ENCODE measurements at regions not wholly inside any gene's neighbourhood (a gene's known extent, or its start where the extent isn't known, plus 50 kb on each side); places are given as distances from the start of the nearest gene placed in this dataset.
"Not testable (repeated sequence)": the region's sequence is repeated elsewhere in the genome, so short reads cannot be mapped to it uniquely, and the experiment has no call there.

DNA sequence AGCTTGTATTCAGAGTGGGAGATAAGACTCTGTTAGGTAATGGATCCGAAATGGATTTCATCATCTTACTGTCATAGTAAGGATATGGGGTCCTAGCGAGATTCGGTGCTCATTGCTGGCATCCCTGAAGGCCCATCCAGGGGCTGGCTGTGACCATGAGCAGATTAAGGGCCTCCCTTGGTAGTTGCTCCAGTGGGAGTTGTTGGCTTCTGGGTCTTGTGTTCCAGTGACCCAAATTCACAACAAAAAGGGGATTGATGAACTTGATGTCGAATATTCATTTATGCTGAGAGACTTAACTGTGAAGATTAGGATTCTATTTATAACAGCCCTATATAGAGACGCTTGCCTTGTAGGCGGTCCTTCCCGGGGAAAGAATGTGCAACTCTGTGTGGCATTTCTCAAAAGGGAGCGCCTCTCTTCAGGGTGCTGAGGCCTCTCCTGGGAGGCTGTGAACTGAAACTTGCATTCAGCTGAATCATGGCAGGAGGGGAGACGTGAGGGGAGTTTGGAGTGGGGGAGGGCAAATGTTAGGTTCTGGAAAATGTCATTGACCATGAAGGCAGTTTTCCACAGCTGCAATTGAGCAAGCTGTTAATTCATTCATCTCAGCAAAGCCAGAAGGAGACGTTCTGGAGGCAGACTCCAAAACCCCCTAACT, 233.1 kb upstream of the FZD8 start:
- no peaks in the 10 kb centered on the region for H3K36me3 Mint-ChIP-seq
- no peaks in the 10 kb centered on the region for H3K4me1 Mint-ChIP-seq
- CTCF ChIA-PET = no interaction called here
- no peak overlapping the region for H3K4me3 Mint-ChIP-seq
- no peaks in the 10 kb centered on the region for H3K27me3 Mint-ChIP-seq
- no peak for DNase-seq
- no peaks in the 10 kb centered on the region for H3K9me3 Mint-ChIP-seq
- H3K27ac Mint-ChIP-seq = no peak overlapping the region

GRCh38 chr10:35874311-35875015, 232.4 kb upstream of the FZD8 start:
- CTCF ChIA-PET = no interaction called here
- no peak overlapping the region for H3K27ac Mint-ChIP-seq
- H3K27me3 Mint-ChIP-seq = no peaks in the 10 kb centered on the region
- H3K36me3 Mint-ChIP-seq = no peaks in the 10 kb centered on the region
- no peak overlapping the region for H3K4me3 Mint-ChIP-seq
- no peaks in the 10 kb centered on the region for H3K4me1 Mint-ChIP-seq
- DNase-seq = no peak
- no peaks in the 10 kb centered on the region for H3K9me3 Mint-ChIP-seq

DNA sequence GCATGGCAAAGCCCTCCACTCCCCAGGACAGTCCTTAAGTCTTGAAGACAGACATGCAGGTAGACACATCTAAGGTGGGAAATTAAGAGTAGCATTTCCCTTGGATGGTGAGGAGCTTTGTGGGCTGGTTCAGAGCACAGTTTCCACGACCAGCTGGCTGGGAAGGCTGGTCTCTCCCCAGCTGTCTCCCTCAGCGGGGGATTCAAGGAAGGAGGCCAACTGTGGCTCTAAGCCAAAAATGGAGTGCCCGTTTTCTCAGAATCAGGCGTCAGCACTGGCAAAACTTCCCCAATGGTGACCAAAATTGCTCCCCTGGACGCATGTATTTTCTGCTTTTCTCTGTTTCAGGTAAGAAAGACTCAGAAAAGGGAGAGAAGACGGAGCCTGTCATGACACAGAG, 230.6 kb upstream of the FZD8 start:
- DNase-seq = no peak

GRCh38 chr10:35870665-35871310, 228.7 kb upstream of the FZD8 start:
- no peaks in the 10 kb centered on the region for H3K36me3 Mint-ChIP-seq
- H3K4me1 Mint-ChIP-seq = no peaks in the 10 kb centered on the region
- no peak for DNase-seq
- no peaks in the 10 kb centered on the region for H3K27me3 Mint-ChIP-seq
- H3K27ac Mint-ChIP-seq = no peak overlapping the region
- H3K9me3 Mint-ChIP-seq = peaks cover 2% of the 10 kb centered on the region
- no peak overlapping the region for H3K4me3 Mint-ChIP-seq
- CTCF ChIA-PET = no interaction called here

More for the DNA sequence above, 230.6 kb upstream of the FZD8 start:
- H3K27me3 Mint-ChIP-seq = no peaks in the 10 kb centered on the region
- no peak overlapping the region for H3K27ac Mint-ChIP-seq
- CTCF ChIA-PET = no interaction called here
- no peaks in the 10 kb centered on the region for H3K9me3 Mint-ChIP-seq
- H3K36me3 Mint-ChIP-seq = no peaks in the 10 kb centered on the region
- H3K4me3 Mint-ChIP-seq = no peak overlapping the region
- no peaks in the 10 kb centered on the region for H3K4me1 Mint-ChIP-seq

DNA sequence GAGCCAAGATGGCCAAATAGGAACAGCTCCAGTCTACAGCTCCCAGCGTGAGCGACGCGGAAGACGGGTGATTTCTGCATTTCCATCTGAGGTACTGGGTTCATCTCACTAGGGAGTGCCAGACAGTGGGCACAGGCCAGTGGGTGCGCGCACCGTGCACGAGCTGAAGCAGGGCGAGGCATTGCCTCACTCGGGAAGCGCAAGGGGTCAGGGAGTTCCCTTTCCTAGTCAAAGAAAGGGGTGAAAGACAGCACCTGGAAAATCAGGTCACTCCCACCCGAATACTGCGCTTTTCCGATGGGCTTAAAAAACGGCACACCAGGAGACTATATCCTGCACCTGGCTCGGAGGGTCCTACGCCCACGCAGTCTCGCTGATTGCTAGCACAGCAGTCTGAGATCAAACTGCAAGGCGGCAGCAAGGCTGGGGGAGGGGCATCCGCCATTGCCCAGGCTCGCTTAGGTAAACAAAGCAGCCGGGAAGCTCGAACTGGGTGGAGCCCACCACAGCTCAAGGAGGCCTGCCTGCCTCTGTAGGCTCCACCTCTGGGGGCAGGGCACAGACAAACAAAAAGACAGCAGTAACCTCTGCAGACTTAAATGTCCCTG, 216.7 kb upstream of the FZD8 start:
- H3K27me3 Mint-ChIP-seq, H3K27ac Mint-ChIP-seq, DNase-seq, H3K4me3 Mint-ChIP-seq, H3K36me3 Mint-ChIP-seq, H3K4me1 Mint-ChIP-seq, CTCF ChIA-PET: not testable (repeated sequence)
- peaks cover 10% of the 10 kb centered on the region for H3K9me3 Mint-ChIP-seq

DNA sequence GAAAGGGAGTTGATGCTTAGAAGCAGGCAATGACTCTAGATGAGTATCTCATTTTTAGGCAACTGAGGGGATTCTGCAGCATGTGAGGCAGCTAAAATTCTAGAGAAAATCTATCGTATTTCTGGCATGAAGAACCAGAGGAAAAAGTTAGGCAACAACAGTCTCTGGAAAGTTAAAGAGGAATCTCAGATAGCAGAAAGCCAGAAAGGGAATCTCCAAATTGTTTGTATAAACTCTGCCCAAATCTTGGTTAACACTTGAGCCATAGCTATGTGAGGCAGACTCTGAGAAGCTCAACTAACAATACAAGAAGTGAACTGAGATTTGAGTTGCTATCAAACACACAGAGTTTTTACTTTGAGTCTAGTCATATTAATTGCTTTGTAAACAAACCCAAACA, 215.8 kb upstream of the FZD8 start:
- CTCF ChIA-PET = no interaction called here
- no peak for DNase-seq
- H3K4me3 Mint-ChIP-seq = no peak overlapping the region
- H3K27ac Mint-ChIP-seq = no peak overlapping the region
- H3K27me3 Mint-ChIP-seq = no peaks in the 10 kb centered on the region
- H3K36me3 Mint-ChIP-seq = no peaks in the 10 kb centered on the region
- peaks cover 9% of the 10 kb centered on the region for H3K9me3 Mint-ChIP-seq
- no peaks in the 10 kb centered on the region for H3K4me1 Mint-ChIP-seq

DNA sequence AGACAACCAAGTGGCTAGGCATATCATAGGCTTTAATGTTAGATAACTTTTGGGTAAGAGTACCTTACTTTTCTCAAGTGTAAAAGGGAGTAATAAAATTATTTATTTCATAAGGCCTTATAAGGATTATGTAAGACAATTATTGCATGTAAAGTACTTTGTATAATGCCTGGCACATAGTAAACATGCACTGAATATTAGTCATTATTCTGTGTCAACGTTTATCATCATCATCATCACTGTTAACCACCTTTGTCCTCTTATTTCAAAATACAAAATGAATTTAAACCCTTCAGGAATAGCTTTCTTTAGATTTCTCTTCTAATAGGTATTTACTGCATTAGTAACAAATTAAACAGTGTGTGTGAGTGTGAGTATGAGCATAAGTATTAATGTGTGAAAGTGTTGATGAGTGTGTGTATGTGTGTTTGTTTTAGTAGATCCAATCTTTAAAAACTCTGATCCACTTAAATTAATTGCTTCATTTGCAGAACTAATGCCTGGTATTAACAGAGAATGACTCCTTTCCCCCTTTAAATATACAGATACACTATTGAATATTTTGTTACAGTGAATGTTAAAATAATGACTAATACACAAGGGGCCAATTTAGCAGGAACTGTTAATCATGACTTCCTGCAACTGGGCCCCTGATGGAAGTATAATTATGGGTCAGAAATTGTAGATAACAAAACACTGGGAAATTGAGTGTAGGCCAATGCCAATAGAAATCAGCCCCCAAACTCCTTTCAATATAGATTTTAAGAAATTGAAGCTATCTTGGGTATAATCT, 213.3 kb upstream of the FZD8 start:
- Mint-ChIP-seq H3K27me3 (no peaks in the 10 kb centered on the region), H3K4me1 (no peaks in the 10 kb centered on the region), H3K4me3 (no peak overlapping the region), H3K27ac (no peak overlapping the region), H3K9me3 (peaks cover 8% of the 10 kb centered on the region), H3K36me3 (no peaks in the 10 kb centered on the region)
- DNase-seq = no peak
- CTCF ChIA-PET = no interaction called here

DNA sequence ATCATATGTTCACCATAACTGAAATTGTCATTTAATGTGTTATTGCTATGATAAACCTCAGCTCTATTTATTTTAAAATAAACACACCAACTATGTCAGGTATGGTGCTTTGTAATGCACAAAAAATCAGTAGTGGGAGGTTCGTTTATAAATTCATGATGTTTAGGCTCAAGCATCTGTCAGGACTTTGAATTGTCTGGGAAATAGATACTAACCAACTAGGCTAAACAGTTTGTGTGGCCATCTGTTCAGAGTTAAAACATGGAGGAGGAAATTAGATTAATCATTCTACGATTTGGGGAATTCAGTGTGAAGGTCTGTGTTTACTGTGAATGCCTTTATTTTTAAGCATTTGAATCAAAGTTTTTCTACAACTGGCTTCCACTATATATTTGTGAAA, 212.6 kb upstream of the FZD8 start:
- Mint-ChIP-seq H3K36me3 (no peaks in the 10 kb centered on the region), H3K4me3 (no peak overlapping the region), H3K27ac (no peak overlapping the region), H3K27me3 (no peaks in the 10 kb centered on the region), H3K4me1 (no peaks in the 10 kb centered on the region), H3K9me3 (peaks cover 8% of the 10 kb centered on the region)
- no peak for DNase-seq
- CTCF ChIA-PET = no interaction called here

GRCh38 chr10:35852721-35853120, 210.6 kb upstream of the FZD8 start:
- Mint-ChIP-seq H3K4me1 (no peaks in the 10 kb centered on the region), H3K36me3 (no peaks in the 10 kb centered on the region), H3K27ac (no peak overlapping the region), H3K27me3 (no peaks in the 10 kb centered on the region), H3K4me3 (no peak overlapping the region), H3K9me3 (peaks cover 1% of the 10 kb centered on the region)
- CTCF ChIA-PET = no interaction called here
- no peak for DNase-seq

DNA sequence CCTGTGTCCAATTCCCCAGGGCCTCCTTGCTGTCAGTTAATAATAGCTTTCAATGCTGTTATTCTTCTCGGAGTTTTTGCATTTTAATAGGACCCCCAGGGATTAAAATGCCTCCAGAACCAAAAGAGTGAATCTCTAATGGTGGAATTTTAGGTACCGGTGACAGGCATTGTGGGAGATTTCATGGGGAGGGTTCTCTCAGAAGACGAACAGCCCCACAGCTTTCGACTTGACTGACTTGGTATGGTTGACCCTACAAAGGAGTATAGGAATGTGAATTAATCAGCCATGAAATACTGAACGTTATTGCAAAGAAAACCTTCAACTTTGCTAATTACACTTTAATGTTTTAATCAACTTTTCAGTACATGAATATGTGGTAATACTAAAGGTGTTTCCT, 206.3 kb upstream of the FZD8 start:
- no peaks in the 10 kb centered on the region for H3K36me3 Mint-ChIP-seq
- peaks cover 1% of the 10 kb centered on the region for H3K9me3 Mint-ChIP-seq
- no peak overlapping the region for H3K4me3 Mint-ChIP-seq
- no peak overlapping the region for H3K27ac Mint-ChIP-seq
- DNase-seq = no peak
- CTCF ChIA-PET = no interaction called here
- no peaks in the 10 kb centered on the region for H3K27me3 Mint-ChIP-seq
- H3K4me1 Mint-ChIP-seq = no peaks in the 10 kb centered on the region

DNA sequence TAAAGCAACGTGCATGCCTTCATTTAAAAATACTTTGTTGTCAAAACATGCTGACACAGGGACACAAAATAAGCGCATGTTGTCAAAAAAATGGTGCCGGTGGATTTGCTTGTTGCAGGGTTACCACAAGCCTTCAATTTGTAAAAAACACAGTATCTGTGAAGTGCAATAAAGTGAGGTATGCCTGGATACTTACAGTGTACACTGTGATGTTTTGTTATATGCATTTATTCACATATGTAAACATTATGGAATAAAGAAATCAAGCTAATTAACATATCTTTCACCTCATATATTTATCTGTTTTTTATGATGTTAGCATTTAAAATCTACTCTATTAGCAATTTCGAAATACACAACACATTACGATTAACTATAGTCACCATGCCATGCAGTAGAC, 202.6 kb upstream of the FZD8 start:
- peaks cover 6% of the 10 kb centered on the region for H3K9me3 Mint-ChIP-seq
- no peaks in the 10 kb centered on the region for H3K36me3 Mint-ChIP-seq
- H3K27me3 Mint-ChIP-seq = no peaks in the 10 kb centered on the region
- CTCF ChIA-PET = no interaction called here
- H3K27ac Mint-ChIP-seq = no peak overlapping the region
- no peak for DNase-seq
- H3K4me1 Mint-ChIP-seq = no peaks in the 10 kb centered on the region
- no peak overlapping the region for H3K4me3 Mint-ChIP-seq

- H3K4me3 Mint-ChIP-seq = no peak overlapping the region
- peaks cover 6% of the 10 kb centered on the region for H3K9me3 Mint-ChIP-seq
- no peaks in the 10 kb centered on the region for H3K27me3 Mint-ChIP-seq
- no peak overlapping the region for H3K27ac Mint-ChIP-seq
- no peaks in the 10 kb centered on the region for H3K36me3 Mint-ChIP-seq
- CTCF ChIA-PET = no interaction called here
- no peak for DNase-seq
- H3K4me1 Mint-ChIP-seq = no peaks in the 10 kb centered on the region
Observed at GRCh38 chr10:35843524-35844181, 201.6 kb upstream of the FZD8 start.

- Mint-ChIP-seq H3K4me1 (no peaks in the 10 kb centered on the region), H3K9me3 (peaks cover 5% of the 10 kb centered on the region), H3K27me3 (no peaks in the 10 kb centered on the region), H3K4me3 (no peak overlapping the region), H3K27ac (no peak overlapping the region), H3K36me3 (no peaks in the 10 kb centered on the region)
- CTCF ChIA-PET = no interaction called here
- DNase-seq = no peak
Observed at GRCh38 chr10:35838054-35838453, 196.0 kb upstream of the FZD8 start.

- DNase-seq = no peak
- CTCF ChIA-PET = no interaction called here
- no peaks in the 10 kb centered on the region for H3K27me3 Mint-ChIP-seq
- H3K4me1 Mint-ChIP-seq = no peaks in the 10 kb centered on the region
- H3K36me3 Mint-ChIP-seq = no peaks in the 10 kb centered on the region
- H3K27ac Mint-ChIP-seq = no peak overlapping the region
- H3K4me3 Mint-ChIP-seq = no peak overlapping the region
- peaks cover 4% of the 10 kb centered on the region for H3K9me3 Mint-ChIP-seq
Observed at GRCh38 chr10:35835545-35835944, 193.4 kb upstream of the FZD8 start.

All from activated naive CD4-positive, alpha-beta T cell treated with anti-CD3 and anti-CD28 coated beads, Interleukin-2, amount 10 ng/mL, durations not matched to agents 7 days and 5 days (primary cell).